ENCODE measurements at regions not wholly inside any gene's neighbourhood (a gene's known extent, or its start where the extent isn't known, plus 50 kb on each side); places are given as distances from the start of the nearest gene placed in this dataset.

GRCh38 chr3:99118381-99118780 is 216.9 kb upstream of the DCBLD2 start:
- no peaks in the 10 kb centered on the region for H3K4me1 ChIP-seq
- no peak overlapping the region for H3K27ac ChIP-seq
- TF ChIP-seq, protein P1, sequence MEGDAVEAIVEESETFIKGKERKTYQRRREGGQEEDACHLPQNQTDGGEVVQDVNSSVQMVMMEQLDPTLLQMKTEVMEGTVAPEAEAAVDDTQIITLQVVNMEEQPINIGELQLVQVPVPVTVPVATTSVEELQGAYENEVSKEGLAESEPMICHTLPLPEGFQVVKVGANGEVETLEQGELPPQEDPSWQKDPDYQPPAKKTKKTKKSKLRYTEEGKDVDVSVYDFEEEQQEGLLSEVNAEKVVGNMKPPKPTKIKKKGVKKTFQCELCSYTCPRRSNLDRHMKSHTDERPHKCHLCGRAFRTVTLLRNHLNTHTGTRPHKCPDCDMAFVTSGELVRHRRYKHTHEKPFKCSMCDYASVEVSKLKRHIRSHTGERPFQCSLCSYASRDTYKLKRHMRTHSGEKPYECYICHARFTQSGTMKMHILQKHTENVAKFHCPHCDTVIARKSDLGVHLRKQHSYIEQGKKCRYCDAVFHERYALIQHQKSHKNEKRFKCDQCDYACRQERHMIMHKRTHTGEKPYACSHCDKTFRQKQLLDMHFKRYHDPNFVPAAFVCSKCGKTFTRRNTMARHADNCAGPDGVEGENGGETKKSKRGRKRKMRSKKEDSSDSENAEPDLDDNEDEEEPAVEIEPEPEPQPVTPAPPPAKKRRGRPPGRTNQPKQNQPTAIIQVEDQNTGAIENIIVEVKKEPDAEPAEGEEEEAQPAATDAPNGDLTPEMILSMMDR (IDR thresholded peaks at IDR 0.05) = no peak
- no peak for TF ChIP-seq POLR2A (IDR thresholded peaks at IDR 0.05)
- H3K4me3 ChIP-seq = no peak overlapping the region
- no peaks in the 10 kb centered on the region for H3K36me3 ChIP-seq
- no peaks in the 10 kb centered on the region for H3K27me3 ChIP-seq
- H3K9me3 ChIP-seq = no peaks in the 10 kb centered on the region
- DNase-seq = no peak

DNA sequence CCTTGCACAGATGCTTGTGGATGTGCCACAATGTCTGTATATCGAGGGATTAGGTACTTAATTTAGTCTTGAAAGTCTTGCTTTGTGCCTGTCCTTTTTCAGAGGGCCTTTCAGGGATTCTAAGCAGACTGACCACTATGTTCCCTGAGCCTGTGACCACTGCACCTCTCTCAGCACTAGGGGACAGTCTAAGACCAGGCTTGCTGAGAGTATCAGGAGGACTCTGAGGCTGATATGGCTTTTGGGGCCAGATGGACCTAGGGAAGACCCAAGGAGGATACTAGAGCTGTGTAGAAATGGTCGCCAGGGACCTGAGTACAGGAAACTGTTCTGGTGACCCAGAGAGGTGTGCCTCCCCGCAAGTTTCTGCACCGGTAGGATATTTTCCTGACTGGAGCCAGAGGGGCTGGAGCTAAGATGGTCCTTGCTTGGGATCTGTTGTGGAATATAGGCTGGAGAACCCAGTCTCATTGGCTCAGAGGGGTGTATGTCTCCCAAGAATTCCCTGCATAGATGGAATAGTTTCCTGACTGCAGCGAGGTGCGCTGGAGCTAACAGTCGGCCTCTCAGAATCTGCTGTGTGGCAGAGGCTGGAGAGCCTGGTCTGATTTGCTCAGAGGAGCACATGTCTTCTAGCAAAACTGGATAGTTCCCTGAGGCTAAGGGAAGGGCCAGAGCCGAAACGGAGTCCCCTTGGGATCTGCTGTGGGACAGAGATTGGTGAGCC is 213.2 kb upstream of the DCBLD2 start:
- Histone ChIP-seq H3K9me3 (no peaks in the 10 kb centered on the region), H3K4me1 (no peaks in the 10 kb centered on the region), H3K27me3 (no peaks in the 10 kb centered on the region), H3K36me3 (no peaks in the 10 kb centered on the region), H3K4me3 (no peak overlapping the region), H3K27ac (no peak overlapping the region)
- no peak for DNase-seq
- TF ChIP-seq, protein P1 (IDR thresholded peaks at IDR 0.05) = peak in 4 of 6 experiments; percentile 5 to 26 (median 18)
- no peak for TF ChIP-seq POLR2A (IDR thresholded peaks at IDR 0.05)

DNA sequence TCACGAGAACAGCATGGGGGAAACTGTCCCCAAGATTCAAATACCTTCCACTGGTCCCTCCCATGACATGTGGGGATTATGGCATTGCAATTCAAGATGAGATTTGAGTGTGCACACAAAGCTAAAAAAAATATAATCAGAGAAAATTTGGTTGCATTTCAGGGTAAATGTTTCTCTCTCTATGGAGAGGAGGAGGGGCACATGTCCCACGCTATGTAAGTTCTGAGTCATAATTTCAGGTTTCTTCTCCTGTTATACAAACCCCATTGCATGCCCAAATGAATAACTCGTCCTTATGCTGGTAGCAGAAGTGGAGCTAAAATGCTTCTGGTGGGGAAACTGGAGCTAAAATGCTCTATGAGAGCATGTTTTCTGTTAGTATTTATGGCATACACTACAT is 209.7 kb upstream of the DCBLD2 start:
- TF ChIP-seq POLR2A (IDR thresholded peaks at IDR 0.05) = no peak
- TF ChIP-seq, protein P1 (IDR thresholded peaks at IDR 0.05) = no peak
- Histone ChIP-seq H3K36me3 (no peaks in the 10 kb centered on the region), H3K4me3 (no peak overlapping the region), H3K9me3 (no peaks in the 10 kb centered on the region), H3K27me3 (no peaks in the 10 kb centered on the region), H3K27ac (no peak overlapping the region), H3K4me1 (no peaks in the 10 kb centered on the region)
- no peak for DNase-seq

DNA sequence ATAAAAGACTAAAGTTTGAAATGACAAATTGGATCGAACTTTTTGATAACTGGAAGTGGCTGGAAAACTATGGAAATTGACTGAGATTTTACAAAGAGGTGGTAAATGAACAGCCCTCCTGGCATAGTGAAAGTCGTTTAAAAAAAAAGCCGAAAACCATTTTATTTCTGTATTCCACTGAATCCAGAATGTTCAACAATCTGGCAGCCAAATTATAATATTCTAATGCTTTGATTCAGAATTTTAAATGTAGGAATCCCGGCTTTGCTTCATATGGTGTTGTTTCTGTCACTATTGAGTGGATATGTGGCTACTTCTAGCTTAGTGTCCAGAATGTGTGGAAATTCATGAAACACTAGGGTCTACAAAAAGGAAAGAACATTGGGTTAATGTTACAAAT is 208.9 kb upstream of the DCBLD2 start:
- H3K9me3 ChIP-seq = no peaks in the 10 kb centered on the region
- no peak overlapping the region for H3K4me3 ChIP-seq
- H3K27me3 ChIP-seq = no peaks in the 10 kb centered on the region
- H3K36me3 ChIP-seq = no peaks in the 10 kb centered on the region
- no peak for DNase-seq
- no peaks in the 10 kb centered on the region for H3K4me1 ChIP-seq
- no peak overlapping the region for H3K27ac ChIP-seq
- no peak for TF ChIP-seq POLR2A (IDR thresholded peaks at IDR 0.05)
- TF ChIP-seq, protein P1 (IDR thresholded peaks at IDR 0.05) = no peak

DNA sequence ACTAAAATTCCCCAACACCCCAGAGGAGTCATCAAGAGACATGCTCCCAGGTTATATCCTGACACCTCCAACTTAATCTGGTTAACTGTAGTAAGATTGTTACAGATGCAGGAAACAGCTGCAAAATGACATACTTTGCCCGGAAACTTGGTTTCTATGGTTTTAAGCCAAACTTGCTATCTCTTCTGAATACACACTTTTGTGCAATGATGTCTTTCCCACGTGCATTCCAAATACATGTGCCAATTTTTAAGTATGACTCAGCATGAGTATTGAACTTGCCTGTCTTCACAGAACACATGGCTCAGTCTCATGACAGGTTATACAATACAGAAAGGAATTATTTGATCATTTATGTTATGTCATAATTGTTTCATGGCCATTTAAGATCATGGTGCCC is 207.0 kb upstream of the DCBLD2 start:
- no peak overlapping the region for H3K4me3 ChIP-seq
- no peaks in the 10 kb centered on the region for H3K4me1 ChIP-seq
- no peaks in the 10 kb centered on the region for H3K27me3 ChIP-seq
- no peak for DNase-seq
- H3K9me3 ChIP-seq = no peaks in the 10 kb centered on the region
- no peak overlapping the region for H3K27ac ChIP-seq
- no peak for TF ChIP-seq POLR2A (IDR thresholded peaks at IDR 0.05)
- TF ChIP-seq, protein P1 (IDR thresholded peaks at IDR 0.05) = no peak
- H3K36me3 ChIP-seq = no peaks in the 10 kb centered on the region

All from Peyer's patch (tissue), 4 donors.